Liver (tissue), 7 donors: ENCODE measurements at regions not wholly inside any gene's neighbourhood (a gene's known extent, or its start where the extent isn't known, plus 50 kb on each side); places are given as distances from the start of the nearest gene placed in this dataset.

Experiments used
- DNase-seq: peaks from one replicate; pipeline ENCODE4 v3.0.0-alpha.2; 2017; ENCODE audit warnings: low spot score
- H3K27ac ChIP-seq, 2 donors: one replicate each; pipeline ENCODE4 v1.7.0; 2013; ENCODE audit warnings: inconsistent platforms in 2 of 2, low read length in 2 of 2, control low read depth in 1 of 2, low read depth in 1 of 2, mild to moderate bottlenecking in 1 of 2
- H3K27me3 ChIP-seq, 4 donors: one replicate each; pipeline versions ENCODE4 v1.6.1 to v1.7.0; 2013; ENCODE audit warnings: low read length in 3 of 4, inconsistent platforms in 1 of 4, mild to moderate bottlenecking in 1 of 4, moderate library complexity in 1 of 4; ENCODE audit not compliant: control insufficient read depth in 4 of 4, insufficient read depth in 4 of 4
- H3K36me3 ChIP-seq, 4 donors: one replicate each; pipeline versions ENCODE4 v1.6.1 to v1.7.0; 2013; ENCODE audit warnings: low read length in 3 of 4, mild to moderate bottlenecking in 3 of 4, low read depth in 1 of 4, moderate library complexity in 1 of 4; ENCODE audit not compliant: control insufficient read depth in 4 of 4, insufficient read depth in 3 of 4
- H3K4me1 ChIP-seq, 4 donors: one replicate each; pipeline versions ENCODE4 v1.6.1 to v1.7.0; 2013; ENCODE audit warnings: low read length in 3 of 4, mild to moderate bottlenecking in 3 of 4, moderate library complexity in 1 of 4; ENCODE audit not compliant: control insufficient read depth in 4 of 4, insufficient read depth in 4 of 4
- H3K4me3 ChIP-seq, 3 donors: one replicate each; pipeline versions ENCODE4 v1.6.1 to v1.7.0; 2013; ENCODE audit warnings: low read length in 3 of 3, control low read depth in 1 of 3, low read depth in 1 of 3, mild to moderate bottlenecking in 1 of 3
- H3K9ac ChIP-seq, 2 donors: one replicate each; pipeline ENCODE4 v1.7.0; 2013; ENCODE audit warnings: low read length in 2 of 2, mild to moderate bottlenecking in 2 of 2, moderate library complexity in 2 of 2, control low read depth in 1 of 2, low read depth in 1 of 2
- H3K9me3 ChIP-seq, 4 donors: one replicate each; pipeline versions ENCODE4 v1.6.1 to v1.7.0; 2013; ENCODE audit warnings: low read length in 3 of 4; ENCODE audit not compliant: control insufficient read depth in 4 of 4
- EGR1 ChIP-seq, 2 donors: IDR thresholded peaks; 2 replicates each; pipeline ENCODE4 v1.6.1; 2016 to 2018; ENCODE audit warnings: antibody characterized with exemption in 2 of 2, low read depth in 2 of 2
- FOXA1 ChIP-seq: IDR thresholded peaks from 2 replicates; pipeline ENCODE4 v1.6.1; 2016; ENCODE audit warnings: antibody characterized with exemption
- FOXA2 ChIP-seq: IDR thresholded peaks from 2 replicates; pipeline ENCODE4 v1.6.1; 2016; ENCODE audit warnings: antibody characterized with exemption
- GABPA ChIP-seq, 2 donors: IDR thresholded peaks in 1 of 2; conservative IDR thresholded peaks in 1 of 2; 2 replicates each; pipeline ENCODE4 v1.6.1; 2016; ENCODE audit warnings: antibody characterized with exemption in 2 of 2, mild to moderate bottlenecking in 1 of 2, moderate library complexity in 1 of 2
- HNF4A ChIP-seq, 2 donors: conservative IDR thresholded peaks; 2 replicates each; pipeline ENCODE4 v1.6.1; 2016; ENCODE audit warnings: antibody characterized with exemption in 2 of 2, mild to moderate bottlenecking in 2 of 2
- HNF4G ChIP-seq: IDR thresholded peaks from 2 replicates; pipeline ENCODE4 v1.6.1; 2016; ENCODE audit warnings: antibody characterized with exemption
- JUND ChIP-seq, 2 donors: IDR thresholded peaks; 2 replicates each; pipeline ENCODE4 v1.6.1; 2016; ENCODE audit warnings: antibody characterized with exemption in 2 of 2
- MAX ChIP-seq: IDR thresholded peaks from 2 replicates; pipeline ENCODE4 v1.6.1; 2016; ENCODE audit warnings: antibody characterized with exemption
- NR2F2 ChIP-seq: IDR thresholded peaks from 2 replicates; pipeline ENCODE4 v1.6.1; 2016; ENCODE audit warnings: antibody characterized with exemption
- RAD21 ChIP-seq, 2 donors: IDR thresholded peaks; 2 replicates each; pipeline ENCODE4 v1.6.1; 2016; ENCODE audit warnings: antibody characterized with exemption in 2 of 2, mild to moderate bottlenecking in 2 of 2
- REST ChIP-seq: IDR thresholded peaks from 2 replicates; pipeline ENCODE4 v1.6.1; 2016; ENCODE audit warnings: antibody characterized with exemption, mild to moderate bottlenecking
- SP1 ChIP-seq: IDR thresholded peaks from 2 replicates; pipeline ENCODE4 v1.6.1; 2018; ENCODE audit warnings: antibody characterized with exemption, mild to moderate bottlenecking
- TAF1 ChIP-seq: conservative IDR thresholded peaks from 2 replicates; pipeline ENCODE4 v1.6.1; 2016; ENCODE audit warnings: antibody characterized with exemption, mild to moderate bottlenecking
- YY1 ChIP-seq: IDR thresholded peaks from 2 replicates; pipeline ENCODE4 v1.6.1; 2016; ENCODE audit warnings: antibody characterized with exemption, mild to moderate bottlenecking
- ZBTB33 ChIP-seq: IDR thresholded peaks from 2 replicates; pipeline ENCODE4 v1.6.1; 2016; ENCODE audit warnings: antibody characterized with exemption
- WGBS: extraction: QIAGEN DNeasy Blood & Tissue Kit; methylation state at CpG from one replicate; pipeline ENCODE4 v1.1.7; 2013; 5-methylcytosine and 5-hydroxymethylcytosine counted together
- donor health status: healthy.
- donor health status: healthy.
- donor health status: healthy.
- donor health status: healthy.

- H3K9me3 ChIP-seq, result no peaks in the 10 kb centered on the region
Observed at GRCh38 chr6:37566950-37567349, 67.3 kb upstream of the CCDC167 start.

More at GRCh38 chr6:37566950-37567349, 67.3 kb upstream of the CCDC167 start:
- WGBS, result 71% methylated on average over 3 of the region's 3 CpGs
- H3K36me3 ChIP-seq, result no peaks in the 10 kb centered on the region
- peaks cover 0 to 6% (median 2%) of the 10 kb centered on the region in 4 donors for H3K27me3 ChIP-seq
- peaks cover 0 to 6% (median 4%) of the 10 kb centered on the region in 4 donors for H3K4me1 ChIP-seq
- no peak for DNase-seq
- no peak for TF ChIP-seq ZBTB33
- no peak for TF ChIP-seq RAD21 (IDR thresholded peaks at IDR 0.05)
- TF ChIP-seq EGR1 (IDR thresholded peaks at IDR 0.05; ENCODE audit: low read depth in 2 of 2), result no peak
- no peak for TF ChIP-seq FOXA2
- TF ChIP-seq YY1, result no peak
- no peak for TF ChIP-seq HNF4G
- no peak for TF ChIP-seq TAF1
- TF ChIP-seq JUND (IDR thresholded peaks at IDR 0.05), result no peak
- no peak for TF ChIP-seq SP1
- TF ChIP-seq NR2F2, result no peak
- no peak for TF ChIP-seq MAX
- TF ChIP-seq HNF4A (conservative IDR thresholded peaks at IDR 0.05), result no peak
- no peak for TF ChIP-seq FOXA1
- TF ChIP-seq REST, result no peak
- TF ChIP-seq GABPA (IDR thresholded peaks at IDR 0.05 in 1 of 2, conservative IDR thresholded peaks at IDR 0.05 in 1 of 2), result no peak
- H3K4me3 ChIP-seq, result no peak overlapping the region
- no peak overlapping the region for H3K27ac ChIP-seq
- H3K9ac ChIP-seq, result no peak overlapping the region
